CD4-positive, alpha-beta T cell (primary cell): ENCODE measurements at regions not wholly inside any gene's neighbourhood (a gene's known extent, or its start where the extent isn't known, plus 50 kb on each side); places are given as distances from the start of the nearest gene placed in this dataset.

ENCODE experiments used
- ATAC-seq: fragments of 200-7000 bp; cut with Tn5 transposase; one replicate; pipeline ENCODE4 v1.10.0; 2022; ENCODE audit warnings: mild to moderate bottlenecking; ENCODE audit not compliant: poor library complexity
- CTCF ChIA-PET: fragments of 350-600 bp; sonication (Branson Sonifier 250); formaldehyde crosslinking; loops from one replicate; lab custom pipeline; 2021; ENCODE audit warnings: antibody characterized with exemption, inconsistent platforms; lab: Charles Lee
- POLR2A ChIA-PET: fragments of 350-600 bp; sonication (Branson Sonifier 250); formaldehyde crosslinking; loops from one replicate; lab custom pipeline; 2021; ENCODE audit warnings: antibody characterized with exemption, inconsistent platforms; lab: Charles Lee
- DNase-seq, 14 experiments: peaks; one replicate each; pipeline ENCODE4 v3.0.0-alpha.2; 2013 to 2020; ENCODE audit warnings: mixed read lengths in 2 of 14
- H3K27ac ChIP-seq, 2 donors: one replicate each; pipeline versions ENCODE4 v1.5.1 to v1.7.0; 2013; ENCODE audit warnings: low read length in 2 of 2, low read depth in 1 of 2, mild to moderate bottlenecking in 1 of 2
- H3K27me3 ChIP-seq, 2 experiments: 1 replicate in 1 of 2; 2 replicates in 1 of 2; pipeline versions ENCODE4 v1.6.1 to v1.7.0; 2013; ENCODE audit warnings: low read length in 2 of 2, control low read depth in 1 of 2, mild to moderate bottlenecking in 1 of 2, moderate library complexity in 1 of 2; ENCODE audit not compliant: insufficient read depth in 2 of 2, control insufficient read depth in 1 of 2
- H3K36me3 ChIP-seq: one replicate; pipeline ENCODE4 v1.6.1; 2013; ENCODE audit warnings: low read length, control low read depth; ENCODE audit not compliant: insufficient read depth
- H3K4me1 ChIP-seq: one replicate; pipeline ENCODE4 v1.6.1; 2013; ENCODE audit warnings: low read length, control low read depth; ENCODE audit not compliant: insufficient read depth
- H3K4me3 ChIP-seq: one replicate; pipeline ENCODE4 v1.5.1; 2013; ENCODE audit warnings: mild to moderate bottlenecking, low read length, moderate library complexity
- H3K9me3 ChIP-seq, 2 experiments: 1 replicate in 1 of 2; 2 replicates in 1 of 2; pipeline versions ENCODE4 v1.6.1 to v1.7.0; 2013; ENCODE audit warnings: low read length in 2 of 2, mild to moderate bottlenecking in 2 of 2, control low read depth in 1 of 2, moderate library complexity in 1 of 2; ENCODE audit not compliant: control insufficient read depth in 1 of 2, insufficient read depth in 1 of 2
- H3K27ac Mint-ChIP-seq: one replicate; pipeline ENCODE4 v1.8.0; 2020; ENCODE audit warnings: mixed read lengths
- H3K27me3 Mint-ChIP-seq: one replicate; pipeline ENCODE4 v1.8.0; 2021; ENCODE audit warnings: mixed read lengths
- H3K36me3 Mint-ChIP-seq: one replicate; pipeline ENCODE4 v1.8.0; 2021; ENCODE audit warnings: low read depth, mixed read lengths
- H3K4me1 Mint-ChIP-seq: one replicate; pipeline ENCODE4 v1.8.0; 2021; ENCODE audit warnings: low read depth, mixed read lengths
- H3K4me3 Mint-ChIP-seq: one replicate; pipeline ENCODE4 v1.8.0; 2020; ENCODE audit warnings: mild to moderate bottlenecking, mixed read lengths
- H3K9me3 Mint-ChIP-seq: one replicate; pipeline ENCODE4 v1.8.0; 2020; ENCODE audit warnings: mixed read lengths
- CTCF ChIP-seq: fragments of 200-600 bp; IDR thresholded peaks from one replicate; pipeline ENCODE4 v1.8.0; 2022; ENCODE audit warnings: antibody characterized with exemption, mild to moderate bottlenecking
- intact Hi-C, 2 experiments: fragments of 100-400 bp; cut with DNase I in 1 of 2; cut with micrococcal nuclease in 1 of 2; formaldehyde crosslinking; loops; one replicate each; pipeline versions ENCODE4 v1.15.1 to v1.9.0; 2023 to 2025; cut with DNase I, micrococcal nuclease

GRCh38 chr1:42033629-42034028, 114.9 kb upstream of the HIVEP3 start:
- no peak overlapping the region for H3K4me3 ChIP-seq
- intact Hi-C loops = loop anchor here (2.0 to 10.0 kb wide), 7 partner anchors 113 to 651 kb away; partner anchors contain the start of genes FOXJ3 (in 1 of the 2) and YBX1 (in 1 of the 2)
- ChIA-PET CTCF (interaction anchor here (1.1 kb wide), 1 partner anchor 732 kb away, joined by 3 read pairs; no protein-coding TSS in a partner anchor), POLR2A (no interaction called here)
- H3K9me3 Mint-ChIP-seq = no peaks in the 10 kb centered on the region
- H3K27me3 Mint-ChIP-seq = no peaks in the 10 kb centered on the region
- H3K4me1 Mint-ChIP-seq = peaks cover 53% of the 10 kb centered on the region
- H3K36me3 ChIP-seq = no peaks in the 10 kb centered on the region
- H3K4me3 Mint-ChIP-seq = peak overlapping the region; percentile 89
- H3K27ac ChIP-seq = no peak overlapping the region
- H3K9me3 ChIP-seq = no peaks in the 10 kb centered on the region
- no peak overlapping the region for H3K27ac Mint-ChIP-seq
- no peaks in the 10 kb centered on the region for H3K36me3 Mint-ChIP-seq
- no peak for ATAC-seq
- DNase-seq = no peak
- H3K4me1 ChIP-seq = peaks cover 42% of the 10 kb centered on the region
- no peak for TF ChIP-seq CTCF
- H3K27me3 ChIP-seq = no peaks in the 10 kb centered on the region

- ATAC-seq (no peak), DNase-seq (no peak)
- H3K4me3 ChIP-seq = no peak overlapping the region
- no peaks in the 10 kb centered on the region for H3K27me3 ChIP-seq
- no peak overlapping the region for H3K27ac ChIP-seq
- H3K36me3 Mint-ChIP-seq = no peaks in the 10 kb centered on the region
- H3K27me3 Mint-ChIP-seq = no peaks in the 10 kb centered on the region
- no peaks in the 10 kb centered on the region for H3K36me3 ChIP-seq
- ChIA-PET CTCF (no interaction called here), POLR2A (no interaction called here)
- peaks cover 13% of the 10 kb centered on the region for H3K4me1 ChIP-seq
- peaks cover 32% of the 10 kb centered on the region for H3K4me1 Mint-ChIP-seq
- no peak overlapping the region for H3K27ac Mint-ChIP-seq
- no peak overlapping the region for H3K4me3 Mint-ChIP-seq
- no peaks in the 10 kb centered on the region for H3K9me3 ChIP-seq
- intact Hi-C loops = no loop called here
- no peaks in the 10 kb centered on the region for H3K9me3 Mint-ChIP-seq
- no peak for TF ChIP-seq CTCF
These were observed 99.0 kb upstream of the HIVEP3 start for GRCh38 chr1:42017730-42018129.

GRCh38 chr1:42017259-42017658, 98.5 kb upstream of the HIVEP3 start:
- Histone ChIP-seq H3K36me3 (no peaks in the 10 kb centered on the region), H3K9me3 (no peaks in the 10 kb centered on the region), H3K4me1 (peaks cover 13% of the 10 kb centered on the region), H3K27ac (no peak overlapping the region), H3K4me3 (no peak overlapping the region), H3K27me3 (no peaks in the 10 kb centered on the region)
- intact Hi-C loops = no loop called here
- ATAC-seq (no peak), DNase-seq (no peak)
- ChIA-PET POLR2A (no interaction called here), CTCF (no interaction called here)
- Mint-ChIP-seq H3K27ac (no peak overlapping the region), H3K36me3 (no peaks in the 10 kb centered on the region), H3K9me3 (no peaks in the 10 kb centered on the region), H3K4me3 (no peak overlapping the region), H3K27me3 (no peaks in the 10 kb centered on the region), H3K4me1 (peaks cover 32% of the 10 kb centered on the region)
- TF ChIP-seq CTCF = no peak
